ENCODE measurements at regions not wholly inside any gene's neighbourhood (a gene's known extent, or its start where the extent isn't known, plus 50 kb on each side); places are given as distances from the start of the nearest gene placed in this dataset.

- Histone ChIP-seq H3K9ac (replicated peaks; ENCODE audit: extremely low read depth, insufficient read depth, low read length) (no peak overlapping the region), H3K27ac (ENCODE audit: insufficient read depth, low read depth, low read length) (no peak overlapping the region), H4K20me1 (replicated peaks; ENCODE audit: control insufficient read depth, extremely low read depth, insufficient read depth, low read length) (no peaks in the 10 kb centered on the region), H3K27me3 (ENCODE audit: control insufficient read depth in 2 of 2, insufficient read depth in 2 of 2, low read length in 2 of 2) (no peaks in the 10 kb centered on the region), H3K4me2 (ENCODE audit: insufficient read depth, low read length) (no peak overlapping the region), H3K79me2 (ENCODE audit: control insufficient read depth, insufficient read depth, low read length) (no peaks in the 10 kb centered on the region), H3K9me1 (replicated peaks; ENCODE audit: control insufficient read depth, extremely low read depth, insufficient read depth, low read length) (no peaks in the 10 kb centered on the region), H3K36me3 (ENCODE audit: control insufficient read depth in 2 of 2, extremely low read depth in 1 of 2, insufficient read depth in 2 of 2, low read length in 2 of 2) (no peaks in the 10 kb centered on the region), H3K4me3 (replicated peaks in 1 of 3; ENCODE audit: insufficient read depth in 1 of 3, low read depth in 1 of 3, low read length in 3 of 3) (no peak overlapping the region), H3K9me3 (replicated peaks; ENCODE audit: control insufficient read depth, insufficient read depth, low read length) (no peaks in the 10 kb centered on the region), H2AFZ (ENCODE audit: low read depth, low read length) (no peak overlapping the region), H3K4me1 (ENCODE audit: control insufficient read depth, extremely low read depth, insufficient read depth, low read length) (no peaks in the 10 kb centered on the region)
- CTCF ChIA-PET, result no interaction called here
- DNase-seq (ENCODE audit: low read depth, low spot score) (no peak), FAIRE-seq (no peak)
- intact Hi-C loops (cut with micrococcal nuclease), result no loop called here
- no TSS peak for BruUV-seq (replicated peaks)
- TF ChIP-seq MYC (IDR thresholded peaks at IDR 0.05; ENCODE audit: low read depth, low read length) (no peak), CTCF (IDR thresholded peaks at IDR 0.05; ENCODE audit: extremely low read depth in 1 of 2, insufficient read depth in 1 of 2, low read depth in 1 of 2, low read length in 2 of 2) (no peak), EZH2 (IDR thresholded peaks at IDR 0.05; ENCODE audit: borderline replicate concordance, low read depth, low read length, severe bottlenecking) (no peak), FOS (IDR thresholded peaks at IDR 0.05; ENCODE audit: borderline replicate concordance, insufficient read depth, low read length) (no peak), POLR2AphosphoS5 (IDR thresholded peaks at IDR 0.05; ENCODE audit: insufficient read depth, low read depth, low read length) (no peak), MAX (IDR thresholded peaks at IDR 0.05; ENCODE audit: insufficient read depth, insufficient read length) (no peak), JUN (IDR thresholded peaks at IDR 0.05; ENCODE audit: borderline replicate concordance, insufficient read depth, insufficient read length, low read depth) (no peak), POLR2A (IDR thresholded peaks at IDR 0.05; ENCODE audit: low read depth, low read length) (no peak), GATA2 (IDR thresholded peaks at IDR 0.05; ENCODE audit: insufficient read depth, insufficient read length, low read depth, low read length) (no peak)
- dilution Hi-C loops (cut with MboI; ENCODE audit: extremely low pct_ligation_motif_present, low sequenced_read_pairs), result no loop called here
- POLR2A ChIA-PET, result no interaction called here
Measured at GRCh38 chr2:175525975-175526374, 344.5 kb upstream of the ATP5MC3 start.

Measured in endothelial cell of umbilical vein (primary cell).